GM23248 (cell line): ENCODE measurements at regions not wholly inside any gene's neighbourhood (a gene's known extent, or its start where the extent isn't known, plus 50 kb on each side); places are given as distances from the start of the nearest gene placed in this dataset.

Experiments used
- EZH2 ChIP-seq: fragments of 200-600 bp; sonication (generic); IDR thresholded peaks from 2 replicates; pipeline ENCODE4 v1.6.1; 2018; ENCODE audit warnings: antibody characterized with exemption, mild to moderate bottlenecking; ENCODE audit not compliant: insufficient read depth, poor library complexity, severe bottlenecking
- EZH2phosphoT487 ChIP-seq: fragments of 200-600 bp; sonication (generic); IDR thresholded peaks from 2 replicates; pipeline ENCODE4 v1.6.1; 2018; ENCODE audit warnings: antibody characterized with exemption, moderate library complexity, mild to moderate bottlenecking, low read depth; ENCODE audit not compliant: insufficient read depth

- TF ChIP-seq EZH2 (no peak), EZH2phosphoT487 (no peak)
Observed at GRCh38 chr2:47626664-47627063, 55.9 kb upstream of the KCNK12 start.
